H1 (cell line): ENCODE measurements at regions not wholly inside any gene's neighbourhood (a gene's known extent, or its start where the extent isn't known, plus 50 kb on each side); places are given as distances from the start of the nearest gene placed in this dataset.

Experiments used
- CTCF ChIA-PET: fragments of 300-600 bp; sonication (Branson Sonifier 250); formaldehyde crosslinking; loops from one replicate; lab custom pipeline; 2021; ENCODE audit not compliant: partially characterized antibody; lab: Charles Lee
- POLR2A ChIA-PET: fragments of 300-600 bp; sonication (Branson Sonifier 250); formaldehyde crosslinking; loops from one replicate; lab custom pipeline; 2021; ENCODE audit warnings: inconsistent platforms; ENCODE audit not compliant: partially characterized antibody; lab: Charles Lee
- DNase-seq, 2 experiments: peaks; one replicate each; pipeline versions ENCODE4 v3.0.0 to v3.0.0-alpha.2; 2010 to 2022; ENCODE audit warnings: low spot score in 2 of 2, low read depth in 1 of 2, mixed read lengths in 1 of 2
- FAIRE-seq: peaks from 2 replicates; lab custom pipeline; 2011; peaks lifted over from hg19 to GRCh38; lab: Jason Lieb, UNC
- H2AFZ ChIP-seq: 2 replicates; pipeline ENCODE4 v1.8.1; 2012; ENCODE audit warnings: low read length, inconsistent platforms
- H2AK5ac ChIP-seq: 2 replicates; pipeline ENCODE4 v1.6.1; 2013; ENCODE audit warnings: low read depth, low read length
- H2BK120ac ChIP-seq: replicated peaks from 2 replicates; pipeline ENCODE3; 2013; ENCODE audit warnings: low read depth, low read length, inconsistent platforms
- H2BK12ac ChIP-seq: 2 replicates; pipeline ENCODE4 v1.6.1; 2013; ENCODE audit warnings: low read depth, low read length
- H2BK15ac ChIP-seq: 2 replicates; pipeline ENCODE4 v1.6.1; 2013; ENCODE audit warnings: low read length
- H2BK20ac ChIP-seq: 2 replicates; pipeline ENCODE4 v1.6.1; 2013; ENCODE audit warnings: low read length
- H2BK5ac ChIP-seq: 2 replicates; pipeline ENCODE4 v1.6.1; 2013; ENCODE audit warnings: low read depth, low read length
- H3K14ac ChIP-seq: 2 replicates; pipeline ENCODE4 v1.6.1; 2013; ENCODE audit warnings: inconsistent platforms; ENCODE audit not compliant: insufficient read length
- H3K18ac ChIP-seq: 2 replicates; pipeline ENCODE4 v1.6.1; 2013; ENCODE audit warnings: low read length; ENCODE audit errors: extremely low read depth
- H3K23ac ChIP-seq: 2 replicates; pipeline ENCODE4 v1.6.1; 2013; ENCODE audit warnings: inconsistent platforms; ENCODE audit not compliant: insufficient read length
- H3K23me2 ChIP-seq: 2 replicates; pipeline ENCODE4 v1.6.1; 2013; ENCODE audit warnings: low read depth, low read length
- H3K27ac ChIP-seq: 2 replicates; pipeline ENCODE4 v1.6.1; 2011; ENCODE audit warnings: low read depth, low read length, inconsistent platforms
- H3K27me3 ChIP-seq, 4 experiments: replicated peaks in 1 of 4; 1 replicate in 1 of 4; 2 replicates in 3 of 4; pipeline versions ENCODE4 v1.6.1 to v1.8.1; 2011 to 2013; ENCODE audit warnings: low read length in 3 of 4, mild to moderate bottlenecking in 3 of 4, inconsistent platforms in 2 of 4, mixed read lengths in 2 of 4, moderate library complexity in 1 of 4; ENCODE audit not compliant: control insufficient read depth in 3 of 4, insufficient read depth in 3 of 4; ENCODE audit errors: extremely low read depth in 1 of 4
- H3K36me3 ChIP-seq, 4 experiments: 2 replicates each; pipeline versions ENCODE4 v1.6.1 to v1.8.1; 2011 to 2013; ENCODE audit warnings: mild to moderate bottlenecking in 4 of 4, low read length in 3 of 4, moderate library complexity in 2 of 4, control low read depth in 1 of 4, inconsistent platforms in 1 of 4; ENCODE audit not compliant: insufficient read depth in 4 of 4, control insufficient read depth in 2 of 4
- H3K4ac ChIP-seq: replicated peaks from 2 replicates; pipeline ENCODE3; 2013; ENCODE audit warnings: low read length, low read depth, mixed read lengths, inconsistent platforms; ENCODE audit not compliant: insufficient read length
- H3K4me1 ChIP-seq, 4 experiments: replicated peaks in 1 of 4; 1 replicate in 1 of 4; 2 replicates in 3 of 4; pipeline versions ENCODE4 v1.6.1 to v1.8.1; 2011 to 2013; ENCODE audit warnings: low read length in 3 of 4, inconsistent platforms in 2 of 4, mixed read lengths in 1 of 4; ENCODE audit not compliant: insufficient read depth in 4 of 4, control insufficient read depth in 3 of 4
- H3K4me2 ChIP-seq, 2 experiments: 2 replicates each; pipeline versions ENCODE4 v1.6.1 to v1.8.1; 2011 to 2013; ENCODE audit warnings: low read depth in 2 of 2, low read length in 2 of 2, control low read depth in 1 of 2, inconsistent platforms in 1 of 2, mild to moderate bottlenecking in 1 of 2; ENCODE audit not compliant: insufficient read depth in 1 of 2
- H3K4me3 ChIP-seq, 4 experiments: fragments of 200-600, 300-600 bp in 1 of 4; sonication (generic), shearing (Covaris generic), sonication (Bioruptor Twin) in 1 of 4; 2 replicates each; pipeline versions ENCODE4 v1.5.1 to v1.8.1; 2011 to 2016; ENCODE audit warnings: low read length in 4 of 4, low read depth in 3 of 4, control low read depth in 2 of 4, inconsistent platforms in 2 of 4, mild to moderate bottlenecking in 2 of 4, mixed read lengths in 1 of 4, moderate library complexity in 1 of 4; ENCODE audit not compliant: insufficient read depth in 2 of 4; ENCODE audit errors: extremely low read depth in 1 of 4
- H3K56ac ChIP-seq: replicated peaks from 2 replicates; pipeline ENCODE3; 2013; ENCODE audit warnings: low read depth, mild to moderate bottlenecking, mixed read lengths, low read length, inconsistent platforms; ENCODE audit not compliant: insufficient read length
- H3K79me1 ChIP-seq: 2 replicates; pipeline ENCODE4 v1.6.1; 2013; ENCODE audit warnings: low read depth, low read length, control low read depth
- H3K79me2 ChIP-seq, 2 experiments: 2 replicates each; pipeline versions ENCODE4 v1.6.1 to v1.8.1; 2012 to 2013; ENCODE audit warnings: low read length in 2 of 2, mild to moderate bottlenecking in 2 of 2, inconsistent platforms in 1 of 2; ENCODE audit not compliant: insufficient read depth in 2 of 2, control insufficient read depth in 1 of 2
- H3K9ac ChIP-seq, 4 experiments: replicated peaks in 1 of 4; 1 replicate in 1 of 4; 2 replicates in 3 of 4; pipeline versions ENCODE4 v1.6.1 to v1.8.1; 2011 to 2013; ENCODE audit warnings: low read depth in 3 of 4, low read length in 3 of 4, control low read depth in 2 of 4, mild to moderate bottlenecking in 2 of 4, moderate library complexity in 2 of 4, inconsistent platforms in 1 of 4; ENCODE audit errors: extremely low read depth in 1 of 4
- H3K9me3 ChIP-seq, 2 experiments: 2 replicates each; pipeline versions ENCODE4 v1.6.1 to v1.8.1; 2012 to 2013; ENCODE audit warnings: mild to moderate bottlenecking in 2 of 2, moderate library complexity in 2 of 2, control low read depth in 1 of 2, inconsistent platforms in 1 of 2, low read depth in 1 of 2, low read length in 1 of 2, mixed read lengths in 1 of 2; ENCODE audit not compliant: insufficient read depth in 2 of 2
- H4K20me1 ChIP-seq, 2 experiments: replicated peaks in 1 of 2; 2 replicates each; pipeline versions ENCODE3 to v1.8.1; 2011 to 2013; ENCODE audit warnings: inconsistent platforms in 2 of 2, low read length in 2 of 2, mild to moderate bottlenecking in 1 of 2; ENCODE audit not compliant: insufficient read depth in 2 of 2, control insufficient read depth in 1 of 2
- H4K5ac ChIP-seq: 2 replicates; pipeline ENCODE4 v1.6.1; 2013; ENCODE audit warnings: low read length, low read depth, mixed read lengths, inconsistent platforms; ENCODE audit not compliant: insufficient read length
- H4K8ac ChIP-seq: 2 replicates; pipeline ENCODE4 v1.8.0; 2013; ENCODE audit warnings: mild to moderate bottlenecking, moderate library complexity, low read length, inconsistent platforms; ENCODE audit not compliant: insufficient read depth; ENCODE audit errors: extremely low read depth
- H4K91ac ChIP-seq: replicated peaks from 2 replicates; pipeline ENCODE3; 2013; ENCODE audit warnings: low read length, mixed read lengths, inconsistent platforms; ENCODE audit not compliant: insufficient read length
- BACH1 ChIP-seq: IDR thresholded peaks from 2 replicates; pipeline ENCODE4 v1.6.1; 2012; ENCODE audit warnings: low read length, improper control_type of control experiment
- BRCA1 ChIP-seq: IDR thresholded peaks from 2 replicates; pipeline ENCODE4 v1.6.1; 2012; ENCODE audit warnings: low read depth, low read length, improper control_type of control experiment
- E2F6 ChIP-seq: IDR thresholded peaks from 2 replicates; pipeline ENCODE4 v1.6.1; 2012; ENCODE audit warnings: inconsistent platforms
- EGR1 ChIP-seq: IDR thresholded peaks from 2 replicates; pipeline ENCODE4 v1.6.1; 2011; ENCODE audit warnings: low read depth, low read length, borderline replicate concordance
- HDAC2 ChIP-seq, 2 experiments: fragments of 300-600 bp in 1 of 2; sonication (generic) in 1 of 2; IDR thresholded peaks; 2 replicates each; pipeline ENCODE4 v1.6.1; 2011 to 2012; ENCODE audit warnings: low read depth in 2 of 2, low read length in 2 of 2, mild to moderate bottlenecking in 2 of 2, moderate library complexity in 2 of 2, borderline replicate concordance in 1 of 2, inconsistent platforms in 1 of 2
- JUN ChIP-seq: IDR thresholded peaks from 2 replicates; pipeline ENCODE4 v1.6.1; 2011; ENCODE audit warnings: low read depth, mild to moderate bottlenecking, improper control_type of control experiment, low read length
- PHF8 ChIP-seq: fragments of 200-600 bp; sonication (generic); conservative IDR thresholded peaks from 2 replicates; pipeline ENCODE4 v1.7.1; 2012; ENCODE audit warnings: low read depth, mild to moderate bottlenecking, inconsistent platforms, low read length, moderate library complexity
- SP4 ChIP-seq: IDR thresholded peaks from 2 replicates; pipeline ENCODE4 v1.6.1; 2012; ENCODE audit warnings: low read length, inconsistent platforms
- YY1 ChIP-seq: IDR thresholded peaks from 2 replicates; pipeline ENCODE4 v1.6.1; 2011; ENCODE audit warnings: low read depth, mild to moderate bottlenecking, low read length
- ZNF274 ChIP-seq: IDR thresholded peaks from 2 replicates; pipeline ENCODE4 v1.7.0; 2012; ENCODE audit warnings: low read length, borderline replicate concordance; ENCODE audit errors: extremely low read depth
- WGBS, 2 experiments: shearing (Covaris generic) in 1 of 2; methylation state at CpG; one replicate each; pipeline versions ENCODE4 v1.1.6 to v1.1.7; 2013 to 2015; ENCODE audit warnings: low lambda C conversion rate in 2 of 2, mixed read lengths in 2 of 2, inconsistent platforms in 1 of 2, low coverage in 1 of 2, missing lambda C conversion rate in 1 of 2; ENCODE audit not compliant: insufficient replicate concordance in 2 of 2, insufficient coverage in 1 of 2, insufficient read length in 1 of 2; ENCODE audit errors: extremely low coverage in 1 of 2, missing lambda C conversion rate in 1 of 2; 5-methylcytosine and 5-hydroxymethylcytosine counted together

GRCh38 chr13:107803822-107804495 is 411.4 kb downstream of the LIG4 start:
- Histone ChIP-seq H3K4ac (no peak overlapping the region), H3K23ac (no peak overlapping the region), H2AFZ (no peak overlapping the region), H3K79me2 (no peaks in the 10 kb centered on the region), H3K14ac (no peak overlapping the region), H2BK5ac (0 out of 2 replicates have a peak overlapping the region, but pooled peaks have one; percentile 16), H2AK5ac (no peak overlapping the region), H3K9ac (no peak overlapping the region), H2BK15ac (no peak overlapping the region), H3K27me3 (no peaks in the 10 kb centered on the region), H3K4me3 (no peak overlapping the region), H2BK12ac (no peak overlapping the region), H4K8ac (no peak overlapping the region), H4K20me1 (no peaks in the 10 kb centered on the region), H3K27ac (no peak overlapping the region), H4K5ac (no peak overlapping the region), H4K91ac (no peak overlapping the region), H3K56ac (no peak overlapping the region), H3K4me2 (no peak overlapping the region), H3K4me1 (peaks cover 0 to 3% (median 0%) of the 10 kb centered on the region in 4 experiments; a peak in 3 of 7 replicates), H3K36me3 (no peaks in the 10 kb centered on the region), H2BK120ac (no peak overlapping the region), H2BK20ac (no peak overlapping the region), H3K79me1 (no peaks in the 10 kb centered on the region), H3K23me2 (no peaks in the 10 kb centered on the region), H3K9me3 (no peaks in the 10 kb centered on the region), H3K18ac (no peak overlapping the region)
- ChIA-PET CTCF (interaction anchor here (1.0 kb wide), 1 partner anchor 11 kb away, joined by 3 read pairs; no protein-coding TSS in a partner anchor), POLR2A (no interaction called here)
- 96% methylated on average over 7 of the region's 7 CpGs; no CpG with 5 or more reads in 1 of the 2 experiments for WGBS, 2 experiments
- TF ChIP-seq YY1 (no peak), SP4 (no peak), JUN (no peak), EGR1 (no peak), BACH1 (no peak), HDAC2 (IDR thresholded peaks at IDR 0.05; ENCODE audit: borderline replicate concordance in 1 of 2, low read depth in 2 of 2, low read length in 2 of 2) (no peak), BRCA1 (no peak), PHF8 (no peak), ZNF274 (no peak), E2F6 (no peak)
- DNase-seq (no peak), FAIRE-seq (no peak)
